IMR-90 (cell line): ENCODE measurements at regions not wholly inside any gene's neighbourhood (a gene's known extent, or its start where the extent isn't known, plus 50 kb on each side); places are given as distances from the start of the nearest gene placed in this dataset.
"Not testable (repeated sequence)": the region's sequence is repeated elsewhere in the genome, so short reads cannot be mapped to it uniquely, and the experiment has no call there.

Source experiments
- ATAC-seq: fragments of 200-7000 bp; cut with Tn5 transposase; 2 replicates; pipeline ENCODE4 v1.9.1; 2020; ENCODE audit warnings: low read depth, mild to moderate bottlenecking, moderate library complexity
- BruUV-seq: library from RNA; stranded (reverse); fragments of 400-500 nt; replicated peaks from 2 replicates; lab custom pipeline; 2021; lab: Mats Ljungman, UMichigan
- CTCF ChIA-PET: fragments of 300-600 bp; formaldehyde crosslinking; extraction: SDS; loops from one replicate; lab custom pipeline; 2021; ENCODE audit warnings: antibody characterized with exemption; lab: Yijun Ruan, JAX
- POLR2A ChIA-PET: fragments of 300-600 bp; sonication (Branson Sonifier 250); formaldehyde crosslinking; loops from one replicate; lab custom pipeline; 2022; ENCODE audit warnings: antibody characterized with exemption; ENCODE audit not compliant: unreplicated experiment; lab: Charles Lee
- DNase-seq: peaks from one replicate; pipeline ENCODE4 v3.0.0; 2013
- H2AFZ ChIP-seq: replicated peaks from 2 replicates; pipeline ENCODE3; 2013; ENCODE audit warnings: low read length, mild to moderate bottlenecking; ENCODE audit not compliant: poor library complexity
- H2AK5ac ChIP-seq: 2 replicates; pipeline ENCODE4 v1.6.1; 2013; ENCODE audit warnings: low read depth, low read length, inconsistent platforms
- H2AK9ac ChIP-seq: replicated peaks from 2 replicates; pipeline ENCODE3; 2013; ENCODE audit warnings: mild to moderate bottlenecking, low read depth, low read length, moderate library complexity; ENCODE audit not compliant: poor library complexity
- H2BK120ac ChIP-seq: 2 replicates; pipeline ENCODE4 v1.6.1; 2013; ENCODE audit warnings: low read depth, low read length, inconsistent platforms
- H2BK15ac ChIP-seq: 3 replicates; pipeline ENCODE4 v1.6.1; 2013; ENCODE audit warnings: low read depth, low read length, inconsistent platforms
- H2BK20ac ChIP-seq: 2 replicates; pipeline ENCODE4 v1.6.1; 2013; ENCODE audit warnings: low read depth, mild to moderate bottlenecking, inconsistent platforms, low read length, moderate library complexity
- H2BK5ac ChIP-seq: 2 replicates; pipeline ENCODE4 v1.6.1; 2013; ENCODE audit warnings: mild to moderate bottlenecking, low read depth, low read length, inconsistent platforms; ENCODE audit not compliant: poor library complexity, severe bottlenecking
- H3K14ac ChIP-seq: replicated peaks from 2 replicates; pipeline ENCODE4 v1.6.1; 2013; ENCODE audit warnings: low read depth, low read length, inconsistent platforms
- H3K18ac ChIP-seq: 2 replicates; pipeline ENCODE4 v1.6.1; 2013; ENCODE audit warnings: low read depth, low read length, control low read depth
- H3K23ac ChIP-seq: 2 replicates; pipeline ENCODE4 v1.6.1; 2013; ENCODE audit warnings: low read depth, low read length, inconsistent platforms
- H3K27ac ChIP-seq: 2 replicates; pipeline ENCODE4 v1.5.1; 2013; ENCODE audit warnings: mild to moderate bottlenecking, control low read depth, low read length; ENCODE audit not compliant: insufficient read depth
- H3K27me3 ChIP-seq: 2 replicates; pipeline ENCODE4 v1.6.1; 2013; ENCODE audit warnings: low read length; ENCODE audit not compliant: control insufficient read depth, insufficient read depth
- H3K36me3 ChIP-seq: 2 replicates; pipeline ENCODE4 v1.6.1; 2013; ENCODE audit warnings: low read length, mixed read lengths; ENCODE audit not compliant: control insufficient read depth, insufficient read depth
- H3K4ac ChIP-seq: 2 replicates; pipeline ENCODE4 v1.6.1; 2013; ENCODE audit warnings: low read depth, low read length, inconsistent platforms
- H3K4me1 ChIP-seq: 2 replicates; pipeline ENCODE4 v1.6.1; 2013; ENCODE audit warnings: low read length, mixed read lengths; ENCODE audit not compliant: control insufficient read depth, insufficient read depth
- H3K4me2 ChIP-seq: 2 replicates; pipeline ENCODE4 v1.6.1; 2013; ENCODE audit warnings: low read depth, mild to moderate bottlenecking, control low read depth, low read length, moderate library complexity
- H3K4me3 ChIP-seq: 2 replicates; pipeline ENCODE4 v1.5.1; 2013; ENCODE audit warnings: low read depth, mild to moderate bottlenecking, control low read depth, low read length, moderate library complexity; ENCODE audit not compliant: insufficient read depth
- H3K56ac ChIP-seq: 2 replicates; pipeline ENCODE4 v1.6.1; 2013; ENCODE audit warnings: low read length, inconsistent platforms; ENCODE audit not compliant: insufficient read depth; ENCODE audit errors: extremely low read depth
- H3K79me1 ChIP-seq, 2 experiments: 2 replicates each; pipeline ENCODE4 v1.6.1; 2013; ENCODE audit warnings: low read length in 2 of 2, inconsistent platforms in 1 of 2, low read depth in 1 of 2
- H3K9ac ChIP-seq: 2 replicates; pipeline ENCODE4 v1.6.1; 2013; ENCODE audit warnings: low read depth, low read length, control low read depth
- H3K9me1 ChIP-seq: 2 replicates; pipeline ENCODE4 v1.6.1; 2013; ENCODE audit warnings: low read length, inconsistent platforms; ENCODE audit not compliant: insufficient read depth
- H3K9me3 ChIP-seq: 2 replicates; pipeline ENCODE4 v1.6.1; 2013; ENCODE audit warnings: low read length; ENCODE audit not compliant: control insufficient read depth, insufficient read depth
- H4K20me1 ChIP-seq: 2 replicates; pipeline ENCODE4 v1.6.1; 2013; ENCODE audit warnings: low read length, inconsistent platforms; ENCODE audit not compliant: insufficient read depth
- H4K5ac ChIP-seq: 2 replicates; pipeline ENCODE4 v1.6.1; 2013; ENCODE audit warnings: mild to moderate bottlenecking, low read depth, low read length, control low read depth
- H4K8ac ChIP-seq, 2 experiments: 2 replicates each; pipeline ENCODE4 v1.6.1; 2013; ENCODE audit warnings: low read depth in 2 of 2, low read length in 2 of 2, control low read depth in 1 of 2, inconsistent platforms in 1 of 2
- H4K91ac ChIP-seq: 2 replicates; pipeline ENCODE4 v1.6.1; 2013; ENCODE audit warnings: low read depth, low read length, inconsistent platforms; ENCODE audit not compliant: insufficient read depth
- FOS ChIP-seq: fragments of 150-350 bp; IDR thresholded peaks from 2 replicates; pipeline ENCODE4 v1.6.1; 2016; ENCODE audit warnings: low read depth, low read length
- MAFK ChIP-seq: IDR thresholded peaks from 2 replicates; pipeline ENCODE4 v1.6.1; 2012; ENCODE audit warnings: low read depth, low read length, improper control_type of control experiment
- RAD21 ChIP-seq: IDR thresholded peaks from 2 replicates; pipeline ENCODE4 v1.6.1; 2012; ENCODE audit warnings: low read length, improper control_type of control experiment
- SMC3 ChIP-seq: fragments of 150-350 bp; IDR thresholded peaks from 2 replicates; pipeline ENCODE4 v1.6.1; 2016; ENCODE audit warnings: low read depth, mild to moderate bottlenecking, antibody characterized with exemption, low read length, moderate library complexity
- WGBS, 2 experiments: methylation state at CpG; one replicate each; pipeline versions ENCODE4 v1.1.5 to v1.1.7; 2013; ENCODE audit warnings: missing lambda C conversion rate in 2 of 2; ENCODE audit not compliant: insufficient read length in 1 of 2; ENCODE audit errors: extremely low coverage in 2 of 2; 5-methylcytosine and 5-hydroxymethylcytosine counted together
- dilution Hi-C: fragments of 300-500 bp; cut with HindIII; formaldehyde crosslinking; loops from one replicate; pipeline ENCODE4 v1.14.3; 2018; ENCODE audit warnings: low sequenced_read_pairs; ENCODE audit not compliant: unreplicated experiment
- in situ Hi-C: fragments of 300-500 bp; cut with MboI; formaldehyde crosslinking; loops from 3 replicates; pipeline ENCODE4 v1.14.3; 2019; ENCODE audit warnings: low sequenced_read_pairs, inconsistent platforms, mixed read lengths
- intact Hi-C: fragments of 100-400 bp; cut with micrococcal nuclease; formaldehyde crosslinking; loops from 2 replicates; pipeline ENCODE4 v1.10.0; 2022
- TF ChIP-seq, protein P1 (sequence below): conservative IDR thresholded peaks from 2 replicates; pipeline ENCODE4 v1.5.1; 2012; ENCODE audit warnings: mild to moderate bottlenecking, low read depth, low read length, improper control_type of control experiment

DNA sequence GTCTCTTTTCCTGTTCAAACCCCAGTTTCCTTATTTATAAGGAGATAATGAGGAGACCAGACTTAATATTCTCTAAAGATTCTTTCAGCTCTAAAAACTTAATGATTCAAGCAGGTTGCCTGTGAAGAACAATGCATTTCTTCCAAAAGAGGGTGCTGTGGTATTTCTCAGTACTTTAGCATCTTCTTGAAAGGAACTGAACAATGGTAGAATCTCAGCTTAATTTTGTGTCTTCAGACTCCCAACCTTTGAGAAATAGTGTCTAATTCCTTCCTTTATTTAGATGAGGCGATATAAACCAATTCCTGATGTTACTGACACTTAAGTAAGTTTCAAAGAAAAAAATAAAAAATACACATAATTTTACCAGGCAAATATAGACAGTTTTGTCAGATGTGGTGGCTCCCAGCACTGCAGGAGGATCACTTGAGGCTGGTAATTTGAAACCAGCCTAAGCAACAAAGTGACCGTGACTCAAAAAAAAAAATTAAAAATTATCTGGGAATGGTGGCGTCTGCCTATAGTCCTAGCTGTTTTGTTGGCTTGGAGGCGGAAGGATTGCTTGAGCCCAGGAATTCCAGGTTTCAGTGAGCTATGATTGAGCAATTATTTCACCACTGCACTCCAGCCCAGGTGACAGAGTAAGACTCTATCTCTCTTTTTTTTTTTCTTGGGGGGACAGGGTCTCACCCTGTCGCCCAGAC, 76.9 kb upstream of the PSMA6 start:
- WGBS, 2 experiments: no CpG with 5 or more reads among the region's 5 CpGs
- H3K4me2 ChIP-seq: no peak overlapping the region
- H3K9ac ChIP-seq: no peak overlapping the region
- no peak overlapping the region for H3K18ac ChIP-seq
- H3K27me3 ChIP-seq: no peaks in the 10 kb centered on the region
- H4K8ac ChIP-seq: peak overlapping the region in 1 of 2 experiments; percentile 66; a peak in 2 of 4 replicates
- dilution Hi-C loops: no loop called here
- no peak overlapping the region for H3K27ac ChIP-seq
- H3K4ac ChIP-seq: 0 out of 2 replicates have a peak overlapping the region, but pooled peaks have one; percentile 10
- H4K20me1 ChIP-seq: no peaks in the 10 kb centered on the region
- H2BK15ac ChIP-seq: no peak overlapping the region
- H3K4me1 ChIP-seq: peaks cover 7% of the 10 kb centered on the region
- H3K56ac ChIP-seq: no peak overlapping the region
- TF ChIP-seq, protein P1, sequence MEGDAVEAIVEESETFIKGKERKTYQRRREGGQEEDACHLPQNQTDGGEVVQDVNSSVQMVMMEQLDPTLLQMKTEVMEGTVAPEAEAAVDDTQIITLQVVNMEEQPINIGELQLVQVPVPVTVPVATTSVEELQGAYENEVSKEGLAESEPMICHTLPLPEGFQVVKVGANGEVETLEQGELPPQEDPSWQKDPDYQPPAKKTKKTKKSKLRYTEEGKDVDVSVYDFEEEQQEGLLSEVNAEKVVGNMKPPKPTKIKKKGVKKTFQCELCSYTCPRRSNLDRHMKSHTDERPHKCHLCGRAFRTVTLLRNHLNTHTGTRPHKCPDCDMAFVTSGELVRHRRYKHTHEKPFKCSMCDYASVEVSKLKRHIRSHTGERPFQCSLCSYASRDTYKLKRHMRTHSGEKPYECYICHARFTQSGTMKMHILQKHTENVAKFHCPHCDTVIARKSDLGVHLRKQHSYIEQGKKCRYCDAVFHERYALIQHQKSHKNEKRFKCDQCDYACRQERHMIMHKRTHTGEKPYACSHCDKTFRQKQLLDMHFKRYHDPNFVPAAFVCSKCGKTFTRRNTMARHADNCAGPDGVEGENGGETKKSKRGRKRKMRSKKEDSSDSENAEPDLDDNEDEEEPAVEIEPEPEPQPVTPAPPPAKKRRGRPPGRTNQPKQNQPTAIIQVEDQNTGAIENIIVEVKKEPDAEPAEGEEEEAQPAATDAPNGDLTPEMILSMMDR: peak; percentile 84
- TF ChIP-seq RAD21 (peak; percentile 70), FOS (no peak), MAFK (no peak), SMC3 (peak; percentile 56)
- peak; percentile 83 for ATAC-seq
- no peak overlapping the region for H2BK5ac ChIP-seq
- in situ Hi-C loops: loop anchor here (5.0 kb wide), 1 partner anchor 192 kb away; no protein-coding TSS in a partner anchor
- POLR2A ChIA-PET: no interaction called here
- peak; percentile 80 for DNase-seq
- CTCF ChIA-PET: interaction anchor here (0.6 to 1.3 kb wide), 21 partner anchors 9 to 207 kb away, joined by 3 to 10 read pairs (median 4); no protein-coding TSS in a partner anchor
- H3K9me1 ChIP-seq: 0 out of 2 replicates have a peak, but pooled peaks cover under 1% of the 10 kb centered on the region
- H2AK9ac ChIP-seq: no peak overlapping the region
- no peak overlapping the region for H3K4me3 ChIP-seq
- intact Hi-C loops: loop anchor here (1.0 kb wide), 2 partner anchors 192 to 198 kb away; no protein-coding TSS in a partner anchor
- H2BK20ac ChIP-seq: no peak overlapping the region
- H4K91ac ChIP-seq: no peak overlapping the region
- no peaks in the 10 kb centered on the region for H3K36me3 ChIP-seq
- no TSS peak for BruUV-seq
- H3K9me3 ChIP-seq: no peaks in the 10 kb centered on the region
- H3K23ac ChIP-seq: no peak overlapping the region
- H2AFZ ChIP-seq: no peak overlapping the region
- H3K79me1 ChIP-seq: peaks cover 0 to 11% of the 10 kb centered on the region in 2 experiments; a peak in 2 of 4 replicates
- H2BK120ac ChIP-seq: no peak overlapping the region
- no peak overlapping the region; the same call in 1 of the 2 replicates for H4K5ac ChIP-seq
- no peak overlapping the region for H3K14ac ChIP-seq
- H2AK5ac ChIP-seq: peak overlapping the region; percentile 21; the same call in 1 of the 2 replicates

GRCh38 chr14:35218176-35218575, 74.0 kb upstream of the PSMA6 start:
- BruUV-seq, CTCF ChIA-PET: not testable (repeated sequence)
- in situ Hi-C loops: loop anchor here (5.0 kb wide), 1 partner anchor 189 kb away; no protein-coding TSS in a partner anchor

More at GRCh38 chr14:35218176-35218575, 74.0 kb upstream of the PSMA6 start:
- H4K20me1 ChIP-seq, H2BK120ac ChIP-seq, intact Hi-C loops, H4K8ac ChIP-seq, POLR2A ChIA-PET, H3K4me2 ChIP-seq, H4K5ac ChIP-seq, H2BK15ac ChIP-seq, ATAC-seq, H3K4me1 ChIP-seq, H2AK9ac ChIP-seq, H3K18ac ChIP-seq, H3K4me3 ChIP-seq, DNase-seq, H3K27me3 ChIP-seq, H3K9me3 ChIP-seq, H3K56ac ChIP-seq, H3K36me3 ChIP-seq, H2BK5ac ChIP-seq, H3K23ac ChIP-seq, H2AK5ac ChIP-seq, H3K14ac ChIP-seq, H2AFZ ChIP-seq, H3K9me1 ChIP-seq, H3K27ac ChIP-seq, dilution Hi-C loops, H4K91ac ChIP-seq, H3K4ac ChIP-seq, H3K9ac ChIP-seq, H2BK20ac ChIP-seq: not testable (repeated sequence)
- peaks cover 0 to 11% of the 10 kb centered on the region in 2 experiments; a peak in 1 of 4 replicates for H3K79me1 ChIP-seq
- WGBS, 2 experiments: 92% methylated on average over 2 of the region's 2 CpGs; no CpG with 5 or more reads in 1 of the 2 experiments
